Endothelial cell of umbilical vein (primary cell): ENCODE measurements at regions not wholly inside any gene's neighbourhood (a gene's known extent, or its start where the extent isn't known, plus 50 kb on each side); places are given as distances from the start of the nearest gene placed in this dataset.

ENCODE experiments used
- BruUV-seq: library from RNA; stranded (reverse); fragments of 400-500 nt; replicated peaks from 2 replicates; lab custom pipeline; 2021; lab: Mats Ljungman, UMichigan
- CTCF ChIA-PET: fragments of 300-600, 350-600 bp; sonication (Branson Sonifier 250); formaldehyde crosslinking; loops from one replicate; lab custom pipeline; 2021; ENCODE audit warnings: antibody characterized with exemption, inconsistent platforms; lab: Charles Lee
- POLR2A ChIA-PET: fragments of 300-600, 350-600 bp; sonication (Branson Sonifier 250); formaldehyde crosslinking; loops from one replicate; lab custom pipeline; 2021; ENCODE audit warnings: antibody characterized with exemption, inconsistent platforms; lab: Charles Lee
- DNase-seq: peaks from one replicate; pipeline ENCODE4 v3.0.0-alpha.2; 2011; ENCODE audit warnings: low read depth, low spot score
- FAIRE-seq: peaks from 2 replicates; lab custom pipeline; 2011; peaks lifted over from hg19 to GRCh38; lab: Jason Lieb, UNC
- H2AFZ ChIP-seq: 2 replicates; pipeline ENCODE4 v1.6.0; 2012; ENCODE audit warnings: low read depth, low read length, control low read depth, inconsistent platforms
- H3K27ac ChIP-seq: 2 replicates; pipeline ENCODE4 v1.5.1; 2011; ENCODE audit warnings: low read depth, mild to moderate bottlenecking, control low read depth, low read length, moderate library complexity; ENCODE audit not compliant: insufficient read depth
- H3K27me3 ChIP-seq, 2 experiments: 2 replicates each; pipeline versions ENCODE4 v1.6.0 to v1.6.1; 2011; ENCODE audit warnings: low read length in 2 of 2, mixed read lengths in 1 of 2; ENCODE audit not compliant: control insufficient read depth in 2 of 2, insufficient read depth in 2 of 2
- H3K36me3 ChIP-seq, 2 experiments: 2 replicates in 1 of 2; 3 replicates in 1 of 2; pipeline ENCODE4 v1.5.1; 2011; ENCODE audit warnings: low read length in 2 of 2, mild to moderate bottlenecking in 1 of 2, moderate library complexity in 1 of 2; ENCODE audit not compliant: control insufficient read depth in 2 of 2, insufficient read depth in 2 of 2; ENCODE audit errors: extremely low read depth in 1 of 2
- H3K4me1 ChIP-seq: 3 replicates; pipeline ENCODE4 v1.5.1; 2011; ENCODE audit warnings: mild to moderate bottlenecking, low read length; ENCODE audit not compliant: control insufficient read depth, insufficient read depth; ENCODE audit errors: extremely low read depth
- H3K4me2 ChIP-seq: 2 replicates; pipeline ENCODE4 v1.6.1; 2011; ENCODE audit warnings: low read length, control low read depth, mixed read lengths; ENCODE audit not compliant: insufficient read depth
- H3K4me3 ChIP-seq, 3 experiments: fragments of 200-600 bp in 1 of 3; sonication (generic), shearing (Covaris generic) in 1 of 3; replicated peaks in 1 of 3; 2 replicates each; pipeline ENCODE4 v1.5.1; 2011 to 2016; ENCODE audit warnings: control low read depth in 3 of 3, low read length in 3 of 3, mild to moderate bottlenecking in 2 of 3, inconsistent platforms in 1 of 3, low read depth in 1 of 3, moderate library complexity in 1 of 3; ENCODE audit not compliant: insufficient read depth in 1 of 3
- H3K79me2 ChIP-seq: 2 replicates; pipeline ENCODE4 v1.6.0; 2012; ENCODE audit warnings: low read length, inconsistent platforms; ENCODE audit not compliant: control insufficient read depth, insufficient read depth
- H3K9ac ChIP-seq: replicated peaks from 2 replicates; pipeline ENCODE3; 2011; ENCODE audit warnings: low read length, control low read depth; ENCODE audit not compliant: insufficient read depth; ENCODE audit errors: extremely low read depth
- H3K9me1 ChIP-seq: replicated peaks from 3 replicates; pipeline ENCODE4 v1.6.0; 2011; ENCODE audit warnings: mild to moderate bottlenecking, low read length; ENCODE audit not compliant: control insufficient read depth, insufficient read depth; ENCODE audit errors: extremely low read depth
- H3K9me3 ChIP-seq: replicated peaks from 2 replicates; pipeline ENCODE4 v1.5.1; 2012; ENCODE audit warnings: low read length, inconsistent platforms; ENCODE audit not compliant: control insufficient read depth, insufficient read depth
- H4K20me1 ChIP-seq: replicated peaks from 2 replicates; pipeline ENCODE3; 2011; ENCODE audit warnings: mild to moderate bottlenecking, low read length; ENCODE audit not compliant: control insufficient read depth, insufficient read depth; ENCODE audit errors: extremely low read depth
- CTCF ChIP-seq, 2 donors: IDR thresholded peaks; 1 replicate in 1 of 2; 2 replicates in 1 of 2; pipeline ENCODE4 v1.5.1; 2011; ENCODE audit warnings: low read length in 2 of 2, mild to moderate bottlenecking in 2 of 2, moderate library complexity in 2 of 2, control low read depth in 1 of 2, inconsistent platforms in 1 of 2, low read depth in 1 of 2; ENCODE audit not compliant: insufficient read depth in 1 of 2; ENCODE audit errors: extremely low read depth in 1 of 2
- EZH2 ChIP-seq: IDR thresholded peaks from 2 replicates; pipeline ENCODE4 v1.6.1; 2012; ENCODE audit warnings: borderline replicate concordance, low read depth, mild to moderate bottlenecking, moderate library complexity, low read length, inconsistent platforms; ENCODE audit not compliant: severe bottlenecking
- FOS ChIP-seq: IDR thresholded peaks from 2 replicates; pipeline ENCODE4 v1.6.1; 2011; ENCODE audit warnings: mild to moderate bottlenecking, low read length, moderate library complexity, borderline replicate concordance; ENCODE audit not compliant: insufficient read depth
- GATA2 ChIP-seq: IDR thresholded peaks from 2 replicates; pipeline ENCODE4 v1.7.0; 2011; ENCODE audit warnings: low read depth, mild to moderate bottlenecking, moderate library complexity, mixed read lengths, low read length; ENCODE audit not compliant: insufficient read length, insufficient read depth
- JUN ChIP-seq: IDR thresholded peaks from 2 replicates; pipeline ENCODE4 v1.6.1; 2011; ENCODE audit warnings: borderline replicate concordance, low read depth; ENCODE audit not compliant: insufficient read length, insufficient read depth
- MYC ChIP-seq: IDR thresholded peaks from one replicate; pipeline ENCODE4 v1.6.1; 2011; ENCODE audit warnings: mild to moderate bottlenecking, low read depth, low read length
- POLR2A ChIP-seq: IDR thresholded peaks from 2 replicates; pipeline ENCODE4 v1.6.1; 2012; ENCODE audit warnings: low read depth, mild to moderate bottlenecking, control low read depth, low read length
- POLR2AphosphoS5 ChIP-seq: IDR thresholded peaks from 2 replicates; pipeline ENCODE4 v1.6.1; 2012; ENCODE audit warnings: low read depth, mild to moderate bottlenecking, control low read depth, low read length, moderate library complexity; ENCODE audit not compliant: insufficient read depth
- dilution Hi-C: fragments of 300-500 bp; cut with MboI; formaldehyde crosslinking; loops from one replicate; pipeline ENCODE4 v1.15.0; 2019; ENCODE audit warnings: low sequenced_read_pairs; ENCODE audit not compliant: extremely low pct_ligation_motif_present
- intact Hi-C: fragments of 100-400 bp; cut with micrococcal nuclease; formaldehyde crosslinking; loops from one replicate; pipeline ENCODE4 v1.10.0; 2022
- TF ChIP-seq, protein P1 (sequence below): IDR thresholded peaks from 2 replicates; pipeline ENCODE4 v1.6.1; 2011; ENCODE audit not compliant: insufficient read depth, insufficient read length

GRCh38 chr4:189780391-189780790 is 160.3 kb upstream of the FRG1 start:
- no peak overlapping the region for H3K9ac ChIP-seq
- dilution Hi-C loops, result no loop called here
- ChIA-PET CTCF (no interaction called here), POLR2A (no interaction called here)
- TF ChIP-seq JUN (no peak), MYC (no peak), EZH2 (no peak), POLR2A (no peak), POLR2AphosphoS5 (no peak), GATA2 (no peak), CTCF (IDR thresholded peaks at IDR 0.05; ENCODE audit: extremely low read depth in 1 of 2, insufficient read depth in 1 of 2, low read depth in 1 of 2, low read length in 2 of 2) (no peak), FOS (no peak)
- TF ChIP-seq, protein P1, sequence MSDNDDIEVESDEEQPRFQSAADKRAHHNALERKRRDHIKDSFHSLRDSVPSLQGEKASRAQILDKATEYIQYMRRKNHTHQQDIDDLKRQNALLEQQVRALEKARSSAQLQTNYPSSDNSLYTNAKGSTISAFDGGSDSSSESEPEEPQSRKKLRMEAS, result no peak
- no peak overlapping the region for H3K27ac ChIP-seq
- no peaks in the 10 kb centered on the region for H4K20me1 ChIP-seq
- no peaks in the 10 kb centered on the region for H3K27me3 ChIP-seq
- FAIRE-seq (no peak), DNase-seq (no peak)
- BruUV-seq, result no TSS peak
- no peaks in the 10 kb centered on the region for H3K4me1 ChIP-seq
- H3K4me2 ChIP-seq, result no peak overlapping the region
- no peak overlapping the region for H2AFZ ChIP-seq
- H3K36me3 ChIP-seq, result no peaks in the 10 kb centered on the region
- intact Hi-C loops, result no loop called here
- no peaks in the 10 kb centered on the region for H3K79me2 ChIP-seq
- H3K4me3 ChIP-seq, result no peak overlapping the region
- H3K9me3 ChIP-seq, result peaks cover 2% of the 10 kb centered on the region
- H3K9me1 ChIP-seq, result no peaks in the 10 kb centered on the region
